Mesothelial cell of epicardium (in vitro differentiated cells): ENCODE measurements at regions not wholly inside any gene's neighbourhood (a gene's known extent, or its start where the extent isn't known, plus 50 kb on each side); places are given as distances from the start of the nearest gene placed in this dataset.

Experiments
- DNase-seq, 2 experiments: peaks; one replicate each; pipeline ENCODE4 v3.0.0; 2021; ENCODE audit warnings: low spot score in 2 of 2; ENCODE audit not compliant: unreplicated experiment in 2 of 2
- H3K27ac Mint-ChIP-seq: 2 replicates; pipeline ENCODE4 v1.8.0; 2021; ENCODE audit warnings: mixed read lengths
- H3K27me3 Mint-ChIP-seq: 2 replicates; pipeline ENCODE4 v1.8.0; 2021; ENCODE audit warnings: low read depth, mixed read lengths
- H3K36me3 Mint-ChIP-seq: 2 replicates; pipeline ENCODE4 v1.8.0; 2021; ENCODE audit warnings: mixed read lengths
- H3K4me1 Mint-ChIP-seq: 2 replicates; pipeline ENCODE4 v1.8.0; 2021; ENCODE audit warnings: mixed read lengths
- H3K4me3 Mint-ChIP-seq: 2 replicates; pipeline ENCODE4 v1.8.0; 2021; ENCODE audit warnings: mild to moderate bottlenecking, moderate library complexity, mixed read lengths
- H3K9me3 Mint-ChIP-seq: 2 replicates; pipeline ENCODE4 v1.8.0; 2021; ENCODE audit warnings: mixed read lengths
- CTCF ChIP-seq: fragments of 200-600 bp; sonication (generic); IDR thresholded peaks from one replicate; pipeline ENCODE4 v1.5.0; 2021; ENCODE audit warnings: antibody characterized with exemption; ENCODE audit not compliant: unreplicated experiment

DNA sequence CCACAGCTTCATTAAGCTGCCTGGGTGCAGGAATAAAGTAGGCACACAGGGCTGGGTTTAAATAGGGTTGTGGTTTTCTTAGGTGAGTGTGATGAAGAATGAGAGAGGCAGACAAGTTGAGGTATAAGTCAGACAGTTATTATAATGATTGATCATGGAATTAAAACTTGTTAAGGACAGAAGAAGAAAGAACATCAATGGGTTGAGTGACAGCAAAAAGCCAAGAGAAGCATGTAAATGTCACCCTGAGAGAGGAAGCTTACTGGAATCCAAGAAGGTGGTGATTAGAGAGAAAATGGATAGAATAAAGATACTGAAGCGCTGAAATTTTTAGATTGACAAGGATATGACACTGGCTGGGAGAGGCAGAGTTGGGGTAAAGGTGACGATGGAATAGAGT lies 325.2 kb upstream of the SLITRK1 start:
- TF ChIP-seq CTCF, result no peak

DNA sequence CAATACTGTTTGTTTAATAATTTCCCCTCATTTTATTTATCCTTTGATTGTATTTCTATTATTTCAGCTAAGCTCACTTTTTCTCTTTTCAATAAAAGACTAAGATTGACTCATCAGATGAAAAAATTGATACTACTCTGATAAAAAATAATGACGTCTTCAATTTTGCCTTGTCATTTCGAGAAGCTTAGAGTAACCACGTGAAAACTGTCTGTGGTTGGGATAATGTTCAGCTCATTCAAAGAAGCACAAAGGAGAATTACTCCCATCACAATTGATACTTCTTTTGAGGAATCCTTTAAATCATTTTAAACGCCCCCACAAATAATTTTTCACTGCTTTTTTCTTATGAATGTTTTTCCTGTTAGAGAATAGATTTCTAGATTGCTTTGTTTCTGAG lies 318.7 kb upstream of the SLITRK1 start:
- Mint-ChIP-seq H3K27ac (no peak overlapping the region), H3K9me3 (peaks cover 5% of the 10 kb centered on the region), H3K4me3 (no peak overlapping the region), H3K4me1 (no peaks in the 10 kb centered on the region), H3K27me3 (no peaks in the 10 kb centered on the region), H3K36me3 (no peaks in the 10 kb centered on the region)
- no peak for DNase-seq
- no peak for TF ChIP-seq CTCF

More for the DNA sequence above, 325.2 kb upstream of the SLITRK1 start:
- DNase-seq, result no peak
- Mint-ChIP-seq H3K36me3 (no peaks in the 10 kb centered on the region), H3K4me3 (no peak overlapping the region), H3K9me3 (no peaks in the 10 kb centered on the region), H3K27me3 (no peaks in the 10 kb centered on the region), H3K4me1 (peaks cover 14% of the 10 kb centered on the region), H3K27ac (no peak overlapping the region)

DNA sequence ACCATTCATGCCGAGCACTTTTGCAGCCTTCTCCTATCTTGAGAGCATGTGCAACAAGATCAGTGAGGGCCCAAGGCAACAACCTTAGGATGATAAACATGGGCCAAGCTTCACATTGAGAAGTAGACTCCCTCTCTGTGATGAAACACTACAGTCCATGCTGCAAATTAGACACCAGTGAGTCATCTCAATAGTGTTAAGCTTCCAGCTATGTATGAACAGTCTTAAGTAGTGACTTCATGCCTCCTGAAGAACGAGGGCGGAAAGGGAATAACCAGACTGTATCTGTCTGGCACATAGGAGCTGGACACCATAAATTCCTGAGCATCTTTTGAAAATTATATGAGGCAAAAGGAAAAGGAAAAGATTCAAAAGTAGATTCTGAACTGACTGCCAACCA lies 309.9 kb upstream of the SLITRK1 start:
- no peak overlapping the region for H3K4me3 Mint-ChIP-seq

DNA sequence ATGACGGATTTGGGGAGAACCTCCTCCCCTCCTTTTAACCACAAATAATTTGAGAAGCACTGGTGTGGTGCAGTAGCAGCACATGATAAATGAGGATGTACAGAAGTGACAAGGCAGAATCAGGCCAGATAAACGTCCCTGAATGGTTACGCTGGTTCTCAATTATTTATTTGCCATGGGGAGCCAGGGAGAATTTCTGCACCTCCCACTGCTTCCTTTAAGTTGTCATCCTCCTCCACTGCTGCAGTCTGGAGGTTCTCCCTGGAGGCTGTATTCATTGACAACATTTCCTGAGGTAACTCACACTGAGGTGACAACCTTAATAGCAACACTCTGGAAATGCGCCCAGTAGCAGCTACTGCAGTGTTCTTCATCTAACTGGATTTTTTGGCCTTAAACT lies 308.9 kb upstream of the SLITRK1 start:
- H3K9me3 Mint-ChIP-seq, result peaks cover 16% of the 10 kb centered on the region
- DNase-seq, result no peak
- no peak overlapping the region for H3K4me3 Mint-ChIP-seq
- H3K27me3 Mint-ChIP-seq, result no peaks in the 10 kb centered on the region
- no peak for TF ChIP-seq CTCF
- no peak overlapping the region for H3K27ac Mint-ChIP-seq
- H3K36me3 Mint-ChIP-seq, result no peaks in the 10 kb centered on the region
- peaks cover 7% of the 10 kb centered on the region for H3K4me1 Mint-ChIP-seq

More for the DNA sequence above, 309.9 kb upstream of the SLITRK1 start:
- Mint-ChIP-seq H3K27ac (no peak overlapping the region), H3K4me1 (peaks cover 7% of the 10 kb centered on the region), H3K9me3 (peaks cover 16% of the 10 kb centered on the region), H3K27me3 (no peaks in the 10 kb centered on the region), H3K36me3 (no peaks in the 10 kb centered on the region)
- no peak for DNase-seq
- no peak for TF ChIP-seq CTCF

DNA sequence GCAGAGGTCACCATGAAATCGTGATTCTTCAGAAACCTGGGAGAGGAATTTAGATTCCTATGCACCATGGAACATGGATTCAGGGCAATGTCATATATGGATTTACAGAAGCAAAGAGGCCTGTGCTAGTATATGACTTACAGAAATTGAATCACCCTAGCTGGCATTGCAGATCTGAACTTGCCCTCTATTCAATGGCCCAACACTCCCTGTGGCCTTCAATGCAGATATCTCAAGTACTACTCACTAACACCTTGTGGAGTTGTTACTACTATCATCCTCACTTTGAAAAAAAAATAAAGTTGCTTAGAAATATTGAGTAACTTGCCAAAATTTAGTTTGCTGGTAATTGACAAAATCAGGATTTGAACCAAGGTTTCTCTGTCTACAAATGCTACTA lies 305.4 kb upstream of the SLITRK1 start:
- Mint-ChIP-seq H3K27me3 (no peaks in the 10 kb centered on the region), H3K27ac (no peak overlapping the region), H3K4me3 (no peak overlapping the region), H3K9me3 (peaks cover 13% of the 10 kb centered on the region), H3K36me3 (no peaks in the 10 kb centered on the region), H3K4me1 (peaks cover 7% of the 10 kb centered on the region)
- no peak for DNase-seq
- no peak for TF ChIP-seq CTCF

DNA sequence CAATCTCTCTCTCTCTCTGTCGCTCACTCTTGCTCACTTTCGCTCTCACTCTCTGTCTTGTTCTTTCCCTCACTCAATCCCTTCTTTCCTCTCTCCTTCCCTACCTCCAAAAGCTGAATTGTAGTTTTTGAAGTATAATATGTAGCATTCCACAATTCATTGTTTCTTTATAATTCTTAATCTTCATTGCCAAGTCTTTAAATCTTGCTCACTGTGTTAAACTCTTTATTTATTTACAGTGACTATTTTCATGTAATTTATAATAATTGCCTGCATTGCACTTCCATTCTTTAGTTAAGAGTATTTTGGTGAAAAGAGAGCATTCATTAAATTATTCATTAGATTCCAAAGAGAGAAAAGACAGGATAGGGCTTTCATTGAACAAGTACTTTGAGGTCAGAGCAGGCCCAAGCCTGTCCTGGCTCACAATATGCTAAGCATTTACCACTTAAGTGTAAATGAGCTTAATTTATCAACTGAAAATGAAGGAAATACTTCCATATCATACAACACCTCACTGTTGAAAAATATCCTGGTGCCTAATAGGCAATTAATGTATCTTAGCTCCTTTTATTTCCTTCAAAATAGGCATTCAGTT lies 257.4 kb upstream of the SLITRK1 start:
- no peak overlapping the region for H3K27ac Mint-ChIP-seq
- peaks cover 7% of the 10 kb centered on the region for H3K9me3 Mint-ChIP-seq
- no peak for TF ChIP-seq CTCF
- H3K4me1 Mint-ChIP-seq, result peaks cover 7% of the 10 kb centered on the region
- H3K4me3 Mint-ChIP-seq, result no peak overlapping the region
- H3K36me3 Mint-ChIP-seq, result no peaks in the 10 kb centered on the region
- DNase-seq, result no peak
- no peaks in the 10 kb centered on the region for H3K27me3 Mint-ChIP-seq
